HUES48 (cell line): ENCODE measurements at regions not wholly inside any gene's neighbourhood (a gene's known extent, or its start where the extent isn't known, plus 50 kb on each side); places are given as distances from the start of the nearest gene placed in this dataset.

Experiments
- H3K27ac ChIP-seq: one replicate; pipeline ENCODE4 v1.7.0; 2013; ENCODE audit warnings: low read depth, low read length, inconsistent platforms
- H3K27me3 ChIP-seq: 2 replicates; pipeline ENCODE4 v1.6.1; 2013; ENCODE audit warnings: mild to moderate bottlenecking, low read length; ENCODE audit not compliant: control insufficient read depth, insufficient read depth
- H3K36me3 ChIP-seq: 2 replicates; pipeline ENCODE4 v1.6.1; 2013; ENCODE audit warnings: low read length; ENCODE audit not compliant: control insufficient read depth, insufficient read depth
- H3K4me1 ChIP-seq: 2 replicates; pipeline ENCODE4 v1.6.1; 2013; ENCODE audit warnings: mild to moderate bottlenecking, low read length; ENCODE audit not compliant: control insufficient read depth, insufficient read depth
- H3K4me3 ChIP-seq: 2 replicates; pipeline ENCODE4 v1.5.1; 2013; ENCODE audit warnings: mild to moderate bottlenecking, low read depth, low read length
- H3K9ac ChIP-seq: 2 replicates; pipeline ENCODE4 v1.6.1; 2013; ENCODE audit warnings: mild to moderate bottlenecking, low read depth, low read length, moderate library complexity
- H3K9me3 ChIP-seq: 2 replicates; pipeline ENCODE4 v1.6.1; 2013; ENCODE audit warnings: low read length; ENCODE audit not compliant: control insufficient read depth, insufficient read depth

GRCh38 chr10:2478656-2479055, 588.7 kb upstream of the PFKP start:
- Histone ChIP-seq H3K4me1 (peaks cover 13% of the 10 kb centered on the region; the same call in 1 of the 2 replicates), H3K9ac (no peak overlapping the region), H3K27ac (no peak overlapping the region), H3K4me3 (no peak overlapping the region), H3K36me3 (no peaks in the 10 kb centered on the region), H3K27me3 (no peaks in the 10 kb centered on the region), H3K9me3 (no peaks in the 10 kb centered on the region; the same call in 1 of the 2 replicates)

DNA sequence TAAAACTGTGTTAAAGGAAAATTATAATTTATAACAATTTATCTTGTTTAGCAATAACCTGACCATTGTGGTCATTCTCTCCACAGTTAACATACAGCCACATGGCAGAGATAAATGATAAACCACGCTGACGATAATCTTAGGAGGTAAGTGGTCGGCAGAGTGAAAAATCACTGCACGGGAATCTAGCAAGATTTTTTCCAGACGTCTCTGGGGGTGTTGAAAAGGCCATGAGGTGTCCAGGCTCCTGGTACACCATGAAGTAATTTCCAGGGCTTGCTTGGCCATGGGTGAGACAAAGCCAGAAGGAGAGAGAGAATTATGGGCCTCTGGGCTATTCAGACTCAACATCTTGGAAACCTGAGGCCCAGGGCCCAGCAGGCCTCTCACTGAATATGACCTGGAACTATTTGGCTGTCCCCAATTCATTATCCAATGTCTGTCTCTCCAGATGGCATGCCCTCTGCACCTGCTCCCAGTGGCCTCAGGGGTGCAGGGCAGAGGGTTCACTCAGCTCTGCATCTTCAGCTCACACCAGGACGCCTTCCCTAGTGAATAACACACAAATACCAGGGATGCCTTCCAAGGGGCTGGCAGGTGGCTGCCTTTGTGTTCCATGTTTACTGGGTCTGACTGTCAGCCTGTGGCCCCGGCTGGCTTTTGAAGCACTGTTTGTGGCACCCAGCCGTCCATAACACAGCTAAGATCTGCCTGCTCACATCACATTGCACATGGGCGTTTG, 590.4 kb upstream of the PFKP start:
- H3K4me1 ChIP-seq: peaks cover 13% of the 10 kb centered on the region; the same call in 1 of the 2 replicates
- peak overlapping the region; percentile 73 for H3K27ac ChIP-seq
- no peak overlapping the region for H3K9ac ChIP-seq
- no peaks in the 10 kb centered on the region for H3K9me3 ChIP-seq
- no peaks in the 10 kb centered on the region for H3K27me3 ChIP-seq
- no peaks in the 10 kb centered on the region for H3K36me3 ChIP-seq
- no peak overlapping the region for H3K4me3 ChIP-seq

GRCh38 chr10:2476218-2476811, 591.0 kb upstream of the PFKP start:
- no peaks in the 10 kb centered on the region for H3K36me3 ChIP-seq
- no peak overlapping the region for H3K9ac ChIP-seq
- H3K4me3 ChIP-seq: no peak overlapping the region
- no peaks in the 10 kb centered on the region for H3K27me3 ChIP-seq
- no peaks in the 10 kb centered on the region for H3K9me3 ChIP-seq
- H3K27ac ChIP-seq: no peak overlapping the region
- H3K4me1 ChIP-seq: peaks cover 13% of the 10 kb centered on the region; the same call in 1 of the 2 replicates

- H3K9me3 ChIP-seq: no peaks in the 10 kb centered on the region
Observed at GRCh38 chr10:2475711-2476217, 591.6 kb upstream of the PFKP start.

GRCh38 chr10:2471811-2472210, 595.5 kb upstream of the PFKP start:
- Histone ChIP-seq H3K4me3 (no peak overlapping the region), H3K9me3 (no peaks in the 10 kb centered on the region)

More at GRCh38 chr10:2475711-2476217, 591.6 kb upstream of the PFKP start:
- Histone ChIP-seq H3K27ac (no peak overlapping the region), H3K36me3 (no peaks in the 10 kb centered on the region), H3K27me3 (no peaks in the 10 kb centered on the region), H3K4me3 (no peak overlapping the region), H3K4me1 (peaks cover 13% of the 10 kb centered on the region; the same call in 1 of the 2 replicates), H3K9ac (no peak overlapping the region)

DNA sequence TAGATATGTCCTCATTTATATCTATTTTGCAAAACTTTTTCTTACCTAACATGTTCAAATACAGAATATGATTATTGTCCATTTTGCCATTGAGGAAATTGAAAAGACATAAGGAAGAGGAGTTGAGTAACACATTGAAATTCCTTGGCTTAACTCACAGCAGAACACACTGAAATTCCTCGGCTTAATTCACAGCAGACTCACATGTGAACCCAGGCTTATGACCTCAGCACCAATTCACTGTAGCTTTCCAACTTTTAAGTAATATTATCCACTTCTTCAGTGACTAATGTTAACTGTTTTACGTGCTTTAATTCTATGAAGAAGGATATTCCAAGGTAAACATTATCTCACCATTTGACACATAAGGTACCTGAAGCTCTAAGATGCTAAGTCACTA, 597.5 kb upstream of the PFKP start:
- no peaks in the 10 kb centered on the region for H3K4me1 ChIP-seq
- H3K4me3 ChIP-seq: no peak overlapping the region
- H3K9ac ChIP-seq: no peak overlapping the region
- H3K27ac ChIP-seq: no peak overlapping the region
- no peaks in the 10 kb centered on the region for H3K36me3 ChIP-seq
- H3K9me3 ChIP-seq: 0 out of 2 replicates have a peak, but pooled peaks cover 5% of the 10 kb centered on the region
- no peaks in the 10 kb centered on the region for H3K27me3 ChIP-seq

More at GRCh38 chr10:2471811-2472210, 595.5 kb upstream of the PFKP start:
- H3K27me3 ChIP-seq: no peaks in the 10 kb centered on the region
- H3K27ac ChIP-seq: no peak overlapping the region
- H3K4me1 ChIP-seq: peaks cover 5% of the 10 kb centered on the region; the same call in 1 of the 2 replicates
- H3K36me3 ChIP-seq: no peaks in the 10 kb centered on the region
- no peak overlapping the region for H3K9ac ChIP-seq

- Histone ChIP-seq H3K36me3 (no peaks in the 10 kb centered on the region), H3K4me3 (no peak overlapping the region), H3K4me1 (no peaks in the 10 kb centered on the region)
Observed at GRCh38 chr10:2464483-2464882, 602.9 kb upstream of the PFKP start.

DNA sequence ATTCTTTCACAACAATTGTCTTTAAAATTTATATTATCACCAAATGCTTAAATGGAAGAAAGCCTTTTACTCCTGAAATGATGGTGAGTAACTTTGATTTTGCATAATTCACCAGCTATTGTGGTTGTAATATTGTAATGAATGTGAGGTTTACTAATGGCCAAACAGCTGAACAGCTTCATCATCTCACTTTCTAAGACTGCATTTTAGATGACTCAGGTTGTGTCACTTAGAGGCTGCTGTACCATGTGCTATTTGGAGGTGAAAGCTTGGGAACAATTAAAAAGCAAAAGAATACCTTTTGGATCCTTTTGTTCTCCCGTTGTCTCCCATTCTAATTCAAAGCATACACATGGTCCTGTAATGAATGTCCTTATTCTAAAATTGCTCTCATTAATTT, 604.0 kb upstream of the PFKP start:
- Histone ChIP-seq H3K36me3 (no peaks in the 10 kb centered on the region), H3K27me3 (no peaks in the 10 kb centered on the region), H3K9me3 (0 out of 2 replicates have a peak, but pooled peaks cover 11% of the 10 kb centered on the region), H3K27ac (no peak overlapping the region), H3K4me3 (no peak overlapping the region), H3K9ac (no peak overlapping the region), H3K4me1 (no peaks in the 10 kb centered on the region)

More at GRCh38 chr10:2464483-2464882, 602.9 kb upstream of the PFKP start:
- H3K27ac ChIP-seq: no peak overlapping the region
- no peak overlapping the region for H3K9ac ChIP-seq
- 0 out of 2 replicates have a peak, but pooled peaks cover 10% of the 10 kb centered on the region for H3K9me3 ChIP-seq
- no peaks in the 10 kb centered on the region for H3K27me3 ChIP-seq

- 0 out of 2 replicates have a peak, but pooled peaks cover 11% of the 10 kb centered on the region for H3K9me3 ChIP-seq
- H3K4me1 ChIP-seq: no peaks in the 10 kb centered on the region
- no peak overlapping the region for H3K9ac ChIP-seq
- H3K4me3 ChIP-seq: no peak overlapping the region
- H3K27me3 ChIP-seq: no peaks in the 10 kb centered on the region
- no peaks in the 10 kb centered on the region for H3K36me3 ChIP-seq
- no peak overlapping the region for H3K27ac ChIP-seq
Observed at GRCh38 chr10:2462581-2462980, 604.8 kb upstream of the PFKP start.

DNA sequence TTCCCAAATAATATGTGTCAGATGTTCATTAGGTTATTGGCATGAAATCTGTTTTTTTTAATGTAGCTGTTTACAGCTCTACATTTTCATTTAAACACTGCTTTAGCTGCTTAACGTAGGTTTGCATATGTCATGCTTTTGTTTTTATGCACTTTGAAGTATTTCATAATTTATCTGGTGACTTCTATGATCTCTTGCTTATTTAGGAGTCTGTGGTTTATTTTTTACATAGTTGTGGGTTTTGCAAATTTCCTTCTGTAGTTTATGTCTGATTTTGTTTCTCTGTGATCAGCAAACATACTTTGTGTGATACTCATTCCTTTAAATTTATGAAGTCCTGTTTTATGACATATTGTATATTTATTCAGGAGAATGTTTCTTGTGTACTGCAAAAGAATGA, 606.5 kb upstream of the PFKP start:
- no peaks in the 10 kb centered on the region for H3K4me1 ChIP-seq
- no peaks in the 10 kb centered on the region for H3K36me3 ChIP-seq
- no peaks in the 10 kb centered on the region for H3K27me3 ChIP-seq
- H3K9me3 ChIP-seq: 0 out of 2 replicates have a peak, but pooled peaks cover 11% of the 10 kb centered on the region
- H3K4me3 ChIP-seq: no peak overlapping the region
- H3K9ac ChIP-seq: no peak overlapping the region
- H3K27ac ChIP-seq: no peak overlapping the region

- Histone ChIP-seq H3K4me1 (no peaks in the 10 kb centered on the region), H3K27ac (no peak overlapping the region)
Observed at GRCh38 chr10:2459713-2460112, 607.6 kb upstream of the PFKP start.

More at GRCh38 chr10:2459713-2460112, 607.6 kb upstream of the PFKP start:
- Histone ChIP-seq H3K9me3 (0 out of 2 replicates have a peak, but pooled peaks cover 6% of the 10 kb centered on the region), H3K27me3 (no peaks in the 10 kb centered on the region), H3K36me3 (no peaks in the 10 kb centered on the region), H3K9ac (no peak overlapping the region), H3K4me3 (no peak overlapping the region)
